GOT3 (cell line): ENCODE measurements at regions not wholly inside any gene's neighbourhood (a gene's known extent, or its start where the extent isn't known, plus 50 kb on each side); places are given as distances from the start of the nearest gene placed in this dataset.
"Not testable (repeated sequence)": the region's sequence is repeated elsewhere in the genome, so short reads cannot be mapped to it uniquely, and the experiment has no call there.

Source experiments
- DNase-seq: peaks from one replicate; lab custom pipeline; 2025; ENCODE audit warnings: mixed read lengths; lab: John Stamatoyannopoulos, UW

DNA sequence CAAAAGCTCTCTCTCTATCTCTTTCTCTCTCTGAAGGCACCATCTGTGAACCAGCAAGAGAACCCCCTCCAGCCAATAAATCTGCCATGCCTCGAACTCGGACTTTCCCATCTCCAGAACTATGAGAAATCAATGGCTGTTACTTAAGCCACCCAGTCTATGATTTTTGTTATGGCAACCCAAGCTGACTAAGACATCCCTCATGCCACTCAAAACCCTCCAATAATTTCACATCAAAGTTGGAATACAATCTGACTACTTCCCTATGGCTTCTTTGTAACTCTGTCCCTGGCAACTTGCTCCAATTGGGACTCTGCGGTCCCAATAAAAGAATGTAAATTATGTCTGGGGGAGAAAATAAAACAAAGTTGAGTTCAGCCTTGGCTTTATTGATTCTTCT, 265.7 kb downstream of the SHOX start:
- DNase-seq = no peak

GRCh38 chrX:889966-890651, 259.5 kb downstream of the SHOX start:
- DNase-seq = no peak

GRCh38 chrX:887724-888123, 257.1 kb downstream of the SHOX start:
- DNase-seq = not testable (repeated sequence)

GRCh38 chrX:883588-883987, 253.0 kb downstream of the SHOX start:
- DNase-seq = no peak

DNA sequence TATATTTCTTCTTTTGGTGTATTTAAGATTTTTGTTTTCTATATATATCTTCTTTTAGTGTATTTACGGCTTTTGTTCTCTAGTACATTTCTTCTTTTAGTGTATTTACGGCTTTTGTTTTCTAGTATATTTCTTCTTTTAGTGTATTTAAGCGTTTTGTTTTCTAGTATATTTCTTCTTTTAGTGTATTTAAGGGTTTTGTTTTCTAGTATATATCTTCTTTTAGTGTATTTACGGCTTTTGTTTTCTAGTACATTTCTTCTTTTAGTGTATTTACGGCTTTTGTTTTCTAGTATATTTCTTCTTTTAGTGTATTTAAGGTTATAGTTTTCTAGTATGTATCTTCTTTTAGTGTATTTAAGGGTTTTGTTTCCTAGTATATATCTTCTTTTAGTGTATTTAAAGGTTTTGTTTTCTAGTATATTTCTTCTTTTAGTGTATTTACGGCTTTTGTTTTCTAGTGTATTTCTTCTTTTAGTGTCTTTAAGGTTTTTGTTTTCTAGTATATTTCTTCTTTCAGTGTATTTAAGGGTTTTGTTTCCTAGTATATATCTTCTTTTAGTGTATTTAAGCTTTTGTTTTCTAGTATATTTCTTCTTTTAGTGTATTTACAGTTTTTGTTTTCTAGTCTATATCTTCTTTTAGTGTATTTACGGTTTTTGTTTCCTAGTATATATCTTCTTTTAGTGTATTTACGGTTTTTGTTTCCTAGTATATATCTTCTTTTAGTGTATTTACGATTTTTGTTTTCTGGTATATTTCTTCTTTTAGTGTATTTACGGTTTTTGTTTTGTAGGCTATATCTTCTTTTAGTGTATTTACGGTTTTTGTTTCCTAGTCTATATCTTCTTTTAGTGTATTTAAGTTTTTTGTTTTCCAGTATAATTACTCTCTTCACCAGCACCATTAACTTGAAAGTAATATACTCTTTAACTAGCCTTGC, 249.4 kb downstream of the SHOX start:
- DNase-seq = not testable (repeated sequence)

- DNase-seq = no peak
Observed at GRCh38 chrX:874061-874460, 243.5 kb downstream of the SHOX start.

DNA sequence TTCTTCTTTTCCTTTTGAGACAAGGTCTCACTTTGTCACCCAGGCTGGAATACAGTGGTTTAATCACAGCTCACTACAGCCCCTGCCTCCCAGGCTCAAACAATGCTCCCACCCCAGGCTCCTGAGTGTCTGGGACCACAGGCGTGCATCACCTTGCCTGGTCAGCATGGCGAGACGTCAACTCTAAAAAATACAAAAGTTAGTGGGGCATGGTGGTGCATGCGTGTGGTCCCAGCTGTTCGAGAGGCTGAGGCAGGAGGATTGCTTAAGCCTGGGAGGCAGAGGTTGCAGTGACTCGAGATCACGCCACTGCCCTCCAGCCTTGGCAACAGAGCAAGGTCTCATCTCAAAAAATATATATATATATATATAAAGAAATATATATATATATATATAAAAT, 242.4 kb downstream of the SHOX start:
- DNase-seq = no peak

- DNase-seq = no peak
Observed at GRCh38 chrX:872090-872489, 241.5 kb downstream of the SHOX start.

GRCh38 chrX:871626-872025, 241.0 kb downstream of the SHOX start:
- DNase-seq = no peak

GRCh38 chrX:867966-868647, 237.5 kb downstream of the SHOX start:
- no peak for DNase-seq

- DNase-seq = no peak
Observed at GRCh38 chrX:867502-867901, 236.9 kb downstream of the SHOX start.

DNA sequence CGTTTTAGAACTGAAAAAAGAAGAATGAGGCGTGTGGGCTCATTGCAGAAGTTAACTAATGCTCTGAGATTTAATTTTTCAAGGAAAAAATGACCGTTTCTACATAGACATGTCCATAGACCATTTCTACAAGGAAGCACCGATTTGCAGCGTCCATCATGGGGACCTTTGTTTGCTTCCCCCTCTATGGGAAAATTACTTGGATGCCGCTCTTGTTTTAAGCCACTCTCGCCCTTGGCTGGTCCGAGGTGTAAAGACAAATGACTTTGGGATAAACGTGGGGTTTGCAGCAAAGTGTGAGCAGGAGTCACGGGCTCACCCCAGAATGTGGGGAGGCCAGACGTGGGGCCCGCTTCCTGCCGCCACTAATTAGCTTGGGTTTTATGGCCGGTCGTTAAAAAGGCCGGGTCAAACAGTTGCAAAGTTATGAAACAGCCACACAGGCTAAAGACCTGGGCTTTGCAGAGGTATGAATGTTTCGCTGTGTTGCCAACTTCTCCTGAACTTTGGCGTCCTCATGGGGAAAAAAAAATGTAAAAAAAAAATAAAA, 235.9 kb downstream of the SHOX start:
- no peak for DNase-seq

GRCh38 chrX:865422-865821, 234.8 kb downstream of the SHOX start:
- no peak for DNase-seq

GRCh38 chrX:861921-862320, 231.3 kb downstream of the SHOX start:
- no peak for DNase-seq

DNA sequence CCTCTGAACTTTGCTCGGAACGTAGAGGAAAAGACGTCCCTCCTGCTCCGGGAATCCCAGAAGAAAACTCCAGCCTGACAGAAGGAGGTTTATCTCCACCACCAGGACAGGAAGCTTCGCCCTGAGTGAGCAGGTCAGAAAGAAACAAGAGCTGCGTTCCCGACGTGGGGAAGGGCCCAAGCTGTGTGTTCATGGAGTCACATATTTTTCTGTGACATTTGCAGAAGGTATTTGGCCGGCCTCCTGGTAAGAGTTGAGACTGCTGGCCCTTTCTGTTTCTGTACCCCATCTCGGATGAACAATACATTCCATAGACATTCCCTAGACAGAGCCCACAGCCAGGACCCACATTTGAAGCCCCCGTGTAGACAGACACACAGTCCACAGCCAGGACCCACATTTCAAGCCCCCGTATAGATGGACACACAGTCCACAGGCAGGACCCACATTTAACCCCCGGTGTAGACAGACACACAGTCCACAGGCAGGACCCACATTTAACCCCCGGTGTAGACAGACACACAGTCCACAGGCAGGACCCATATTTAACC, 230.8 kb downstream of the SHOX start:
- DNase-seq = no peak

GRCh38 chrX:859329-859728, 228.7 kb downstream of the SHOX start:
- DNase-seq = no peak

GRCh38 chrX:858542-859078, 228.0 kb downstream of the SHOX start:
- DNase-seq = no peak

GRCh38 chrX:857376-857775, 226.8 kb downstream of the SHOX start:
- no peak for DNase-seq

GRCh38 chrX:856566-857290, 226.1 kb downstream of the SHOX start:
- no peak for DNase-seq

DNA sequence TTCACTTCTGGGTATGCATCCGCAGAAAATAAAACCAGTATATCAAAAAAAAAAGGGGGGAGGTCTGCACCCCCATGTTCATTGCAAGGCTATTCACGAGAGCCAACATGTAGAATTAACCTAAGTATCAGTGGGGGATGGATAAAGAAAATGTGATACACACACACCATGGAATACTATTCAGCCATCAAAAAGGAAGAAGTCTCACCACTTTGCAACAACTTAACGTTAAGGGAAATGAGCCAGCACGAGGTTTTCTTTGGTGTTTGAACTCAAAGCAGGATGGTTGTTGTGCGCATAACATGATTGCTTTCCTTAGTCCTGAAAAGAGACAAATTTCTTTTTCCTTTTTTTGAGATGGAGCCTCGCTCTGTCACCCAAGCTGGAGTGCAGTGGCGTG, 222.7 kb downstream of the SHOX start:
- DNase-seq = no peak

DNA sequence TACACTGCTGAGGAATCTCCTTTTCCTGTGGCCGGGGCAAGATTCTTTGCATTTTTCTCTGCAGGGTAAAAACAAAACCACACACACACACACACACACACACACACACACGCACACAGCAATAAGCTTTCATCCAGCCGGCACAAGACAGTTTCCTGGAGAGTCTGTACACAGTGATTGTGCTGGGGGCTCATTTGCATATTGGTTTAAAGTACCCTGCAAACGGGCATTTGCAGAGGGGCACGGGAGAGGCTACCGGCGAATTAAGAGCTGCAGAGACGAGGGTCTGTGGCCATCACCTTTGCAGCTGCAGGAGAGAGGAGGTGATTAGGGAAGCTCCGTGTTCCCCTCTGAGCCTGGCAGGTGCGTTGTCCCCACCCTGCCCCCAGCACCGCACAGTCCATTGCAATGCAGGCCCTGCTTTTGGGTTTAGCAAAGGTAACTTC, 219.9 kb downstream of the SHOX start:
- no peak for DNase-seq
